ENCODE measurements at regions not wholly inside any gene's neighbourhood (a gene's known extent, or its start where the extent isn't known, plus 50 kb on each side); places are given as distances from the start of the nearest gene placed in this dataset.

- no peak for DNase-seq (ENCODE audit: low read depth)
- no peak for TF ChIP-seq CTCF (conservative IDR thresholded peaks at IDR 0.05; ENCODE audit: low read length)
- H3K4me3 ChIP-seq (ENCODE audit: low read length) = no peak overlapping the region
These were observed 217.9 kb downstream of the CTH start for GRCh38 chr1:70628973-70629372.

- TF ChIP-seq CTCF (conservative IDR thresholded peaks at IDR 0.05; ENCODE audit: low read length) = no peak
- H3K4me3 ChIP-seq (ENCODE audit: low read length) = no peak overlapping the region
- no peak for DNase-seq (ENCODE audit: low read depth)
These were observed 221.9 kb downstream of the CTH start for GRCh38 chr1:70633004-70633403.

- no peak for TF ChIP-seq CTCF (conservative IDR thresholded peaks at IDR 0.05; ENCODE audit: low read length)
These were observed 224.8 kb downstream of the CTH start for GRCh38 chr1:70635868-70636267.

GRCh38 chr1:70641868-70642267 is 230.8 kb downstream of the CTH start:
- DNase-seq (ENCODE audit: low read depth) = no peak

More at GRCh38 chr1:70635868-70636267, 224.8 kb downstream of the CTH start:
- no peak overlapping the region for H3K4me3 ChIP-seq (ENCODE audit: low read length)
- no peak for DNase-seq (ENCODE audit: low read depth)

GRCh38 chr1:70656361-70656760 is 245.3 kb downstream of the CTH start:
- DNase-seq (ENCODE audit: low read depth) = peak; percentile 50
- H3K4me3 ChIP-seq (ENCODE audit: low read length) = no peak overlapping the region
- TF ChIP-seq CTCF (conservative IDR thresholded peaks at IDR 0.05; ENCODE audit: low read length) = no peak

More at GRCh38 chr1:70641868-70642267, 230.8 kb downstream of the CTH start:
- no peak for TF ChIP-seq CTCF (conservative IDR thresholded peaks at IDR 0.05; ENCODE audit: low read length)
- H3K4me3 ChIP-seq (ENCODE audit: low read length) = no peak overlapping the region

- no peak overlapping the region for H3K4me3 ChIP-seq (ENCODE audit: low read length)
- no peak for DNase-seq (ENCODE audit: low read depth)
- TF ChIP-seq CTCF (conservative IDR thresholded peaks at IDR 0.05; ENCODE audit: low read length) = no peak
These were observed 248.8 kb downstream of the CTH start for GRCh38 chr1:70659891-70660290.

- no peak overlapping the region for H3K4me3 ChIP-seq (ENCODE audit: low read length)
- TF ChIP-seq CTCF (conservative IDR thresholded peaks at IDR 0.05; ENCODE audit: low read length) = no peak
- DNase-seq (ENCODE audit: low read depth) = no peak
These were observed 255.5 kb downstream of the CTH start for GRCh38 chr1:70666381-70667140.

Measured in AG10803 (cell line).